ENCODE measurements at regions not wholly inside any gene's neighbourhood (a gene's known extent, or its start where the extent isn't known, plus 50 kb on each side); places are given as distances from the start of the nearest gene placed in this dataset.

DNA sequence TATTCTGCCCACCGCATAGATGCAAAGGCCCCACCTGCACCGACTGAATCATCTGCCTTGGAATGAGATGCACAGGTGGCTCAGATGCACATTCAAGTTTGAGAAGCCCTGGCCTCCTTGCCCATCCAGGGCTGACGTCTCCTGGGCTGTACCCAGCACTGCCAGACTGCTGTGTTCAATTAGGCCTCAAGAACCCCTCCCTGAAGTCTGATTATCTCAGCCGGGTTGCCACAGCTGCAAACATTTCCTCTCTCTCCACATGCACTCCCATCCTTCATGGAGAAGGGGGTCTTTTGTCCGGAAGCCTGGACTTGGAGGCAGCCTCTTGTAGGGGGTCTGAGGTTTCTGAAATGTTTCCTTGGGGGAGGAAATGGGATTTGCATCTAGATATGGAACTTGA lies 459.4 kb upstream of the PROK2 start:
- intact Hi-C loops (cut with DNase I), result loop anchor here in 1 of 2 donors (10.0 kb wide), 1 partner anchor 290 kb away; no protein-coding TSS in a partner anchor
- no peak for DNase-seq

DNA sequence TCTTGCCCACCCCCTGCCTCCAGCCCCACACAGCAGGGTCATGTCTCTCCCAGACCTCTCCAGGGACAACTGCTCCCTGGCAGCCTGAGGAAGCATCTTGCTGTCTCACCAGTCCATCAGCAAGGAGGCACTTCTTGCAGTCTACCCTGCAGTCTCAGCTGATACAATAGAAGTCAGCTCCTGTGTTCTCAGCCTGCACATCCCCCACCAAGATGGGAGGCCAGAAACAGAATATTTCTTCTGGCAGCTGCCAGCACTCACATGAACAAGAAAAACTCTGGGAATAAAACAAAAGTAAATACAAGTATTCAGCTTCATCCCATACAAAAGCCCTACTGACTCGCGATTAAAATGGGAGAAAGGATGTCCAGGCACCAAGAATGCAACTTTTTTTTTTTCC lies 457.4 kb upstream of the PROK2 start:
- intact Hi-C loops (cut with DNase I), result loop anchor here in 1 of 2 donors (10.0 kb wide), 1 partner anchor 288 kb away; no protein-coding TSS in a partner anchor
- ATAC-seq (no peak), DNase-seq (no peak)

More for the DNA sequence above, 459.4 kb upstream of the PROK2 start:
- ATAC-seq, result no peak

DNA sequence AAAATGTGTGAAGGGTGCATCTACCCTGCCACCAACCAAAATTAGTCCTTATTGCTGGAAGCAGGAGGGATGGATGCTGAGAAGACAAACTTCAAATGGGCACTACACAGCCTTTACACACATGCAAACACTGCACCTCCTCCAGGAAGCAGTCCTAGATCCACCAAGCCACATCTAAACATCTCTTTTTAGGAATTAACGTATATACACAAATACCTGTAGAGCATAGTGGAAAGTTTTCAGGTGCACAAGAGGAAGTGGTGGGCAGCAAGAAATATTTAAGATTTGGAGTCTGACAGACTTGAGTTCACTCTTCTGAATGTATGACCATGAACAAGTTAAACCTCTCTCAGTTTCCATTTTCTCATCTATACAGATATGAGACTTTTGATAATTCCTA lies 456.6 kb upstream of the PROK2 start:
- ATAC-seq, result no peak
- intact Hi-C loops (cut with DNase I), result loop anchor here in 1 of 2 donors (10.0 kb wide), 1 partner anchor 287 kb away; no protein-coding TSS in a partner anchor
- DNase-seq, result no peak

DNA sequence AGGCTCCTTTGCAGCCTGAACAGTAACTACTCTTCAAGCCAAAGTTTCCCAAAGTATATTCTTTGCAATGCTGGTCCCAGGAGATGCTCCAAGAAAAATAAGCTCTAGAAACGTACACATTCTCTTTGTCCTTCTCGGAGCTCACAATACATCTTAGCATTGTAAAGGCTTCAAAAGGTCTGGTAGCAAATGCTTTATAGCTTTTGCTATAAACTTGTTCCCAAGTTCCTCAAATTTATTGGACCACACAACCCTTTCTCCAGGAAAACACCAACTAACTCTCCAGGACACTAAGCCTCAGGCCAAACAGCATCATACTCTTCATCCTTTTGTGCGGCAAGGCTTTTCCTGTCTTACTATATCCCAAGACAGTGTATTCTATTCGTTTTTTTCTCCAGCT lies 455.6 kb upstream of the PROK2 start:
- ATAC-seq (no peak), DNase-seq (no peak)
- intact Hi-C loops (cut with DNase I), result loop anchor here in 1 of 2 donors (10.0 kb wide), 1 partner anchor 286 kb away; no protein-coding TSS in a partner anchor

DNA sequence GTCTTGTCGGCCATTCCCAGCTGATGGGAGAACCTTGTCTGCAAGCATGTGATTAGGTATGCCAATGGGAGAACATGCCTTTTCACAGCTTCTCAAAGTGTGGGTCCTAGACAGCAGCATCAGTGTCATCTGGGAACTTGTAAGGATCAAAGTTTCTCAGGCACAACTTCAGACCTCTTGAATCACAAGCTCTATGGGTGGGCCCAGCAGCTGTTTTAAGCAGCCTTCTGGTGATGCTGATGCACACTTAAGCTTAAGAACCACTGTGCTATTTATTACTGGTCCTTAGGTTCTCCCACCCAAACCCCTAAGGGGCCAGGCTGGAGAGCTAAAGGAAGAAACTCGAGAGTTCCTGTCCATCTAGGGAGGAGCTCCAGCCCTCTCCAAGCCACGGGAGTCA lies 453.9 kb upstream of the PROK2 start:
- DNase-seq, result no peak
- ATAC-seq, result no peak
- intact Hi-C loops (cut with DNase I), result no loop called here

DNA sequence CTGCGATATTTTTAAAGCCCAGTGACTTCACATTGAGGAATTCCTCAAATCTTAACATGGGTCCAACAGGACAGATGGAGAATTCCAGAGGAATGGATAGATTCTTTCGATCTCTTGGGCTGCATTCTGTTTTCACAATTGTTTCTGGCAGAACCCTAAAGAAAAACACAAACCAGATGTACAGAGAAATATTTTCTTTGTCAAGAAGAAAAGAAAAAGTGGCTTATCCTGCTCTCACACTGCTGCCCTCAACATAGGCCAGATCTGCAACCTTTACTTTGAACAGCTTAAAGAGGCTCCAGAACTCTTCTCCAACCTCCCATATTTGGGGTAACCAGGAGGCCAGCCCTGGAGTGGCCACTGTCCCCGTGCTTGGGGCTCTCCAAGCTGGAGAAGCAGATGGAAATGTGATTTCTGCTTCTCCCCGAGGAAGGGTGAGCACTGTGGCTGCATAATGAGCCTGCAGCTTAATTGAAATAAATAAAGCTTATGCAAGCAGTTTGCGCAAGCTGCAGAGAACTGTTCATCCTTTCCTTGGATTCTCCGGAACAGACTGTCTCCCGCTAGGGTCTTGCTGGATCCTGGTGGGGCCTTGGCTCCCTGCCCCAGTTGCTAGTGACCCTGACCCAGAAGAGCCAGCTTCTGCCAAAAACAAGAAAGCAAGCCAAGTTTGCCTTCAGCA lies 453.2 kb upstream of the PROK2 start:
- DNase-seq, result no peak
- intact Hi-C loops (cut with DNase I), result no loop called here
- no peak for ATAC-seq

DNA sequence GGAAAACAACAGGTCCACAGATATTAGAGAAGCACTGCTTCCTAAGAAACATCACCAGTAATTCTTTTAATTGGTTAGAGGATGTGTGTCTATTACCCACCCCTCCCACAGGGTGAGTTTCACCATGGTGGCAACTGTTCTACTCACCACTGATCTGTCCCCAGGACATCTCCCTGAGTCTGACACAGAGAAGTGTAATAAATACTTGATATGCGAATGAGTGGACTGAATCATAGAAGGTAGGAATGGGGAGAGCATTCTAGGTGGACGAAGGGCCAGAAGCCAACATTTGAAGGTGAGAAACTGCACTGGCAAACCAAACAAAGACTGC lies 452.7 kb upstream of the PROK2 start:
- no peak for ATAC-seq
- intact Hi-C loops (cut with DNase I), result no loop called here
- DNase-seq, result no peak

DNA sequence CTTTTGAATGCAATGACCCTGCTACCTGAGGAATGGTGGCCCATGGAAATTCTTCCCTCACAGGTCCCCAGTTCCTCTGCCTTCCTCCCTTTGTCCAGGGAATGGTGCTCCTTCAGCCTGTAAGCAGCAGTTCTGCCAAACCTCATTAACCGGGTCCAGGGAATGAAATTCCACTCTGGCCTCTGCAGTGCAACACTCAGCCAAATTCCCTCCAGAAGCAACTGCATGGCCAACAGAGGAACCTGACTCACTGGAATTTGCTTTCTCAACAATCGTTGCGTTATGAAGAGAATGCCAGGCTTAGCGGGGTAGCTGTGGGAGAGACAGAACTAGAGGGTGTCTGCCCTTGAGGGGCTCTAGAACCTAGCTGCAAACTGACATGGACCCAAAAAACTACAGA lies 449.4 kb upstream of the PROK2 start:
- intact Hi-C loops (cut with DNase I), result no loop called here

DNA sequence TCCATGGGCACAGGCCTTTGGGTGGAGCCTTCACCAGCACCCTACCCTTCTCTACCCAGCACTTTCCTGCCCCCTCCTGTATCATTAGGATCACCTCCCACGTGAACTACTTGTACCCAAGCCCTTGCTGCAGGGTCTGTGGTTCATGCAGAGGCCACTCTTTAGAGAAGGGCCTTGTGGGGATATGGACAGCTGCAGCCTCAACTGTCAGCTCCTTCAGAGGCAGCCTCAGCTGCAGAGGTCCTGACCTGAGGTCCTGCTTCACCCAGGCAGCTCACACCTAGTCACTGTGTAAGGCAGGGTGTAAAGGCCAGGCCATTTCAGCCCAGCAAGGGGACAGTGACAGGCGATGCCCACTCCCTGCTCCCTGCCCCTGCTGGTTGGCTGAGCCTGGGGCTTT lies 448.6 kb upstream of the PROK2 start:
- ATAC-seq (no peak), DNase-seq (no peak)
- intact Hi-C loops (cut with DNase I), result no loop called here

More for the DNA sequence above, 449.4 kb upstream of the PROK2 start:
- ATAC-seq (peak; percentile 72 to 82), DNase-seq (no peak)

DNA sequence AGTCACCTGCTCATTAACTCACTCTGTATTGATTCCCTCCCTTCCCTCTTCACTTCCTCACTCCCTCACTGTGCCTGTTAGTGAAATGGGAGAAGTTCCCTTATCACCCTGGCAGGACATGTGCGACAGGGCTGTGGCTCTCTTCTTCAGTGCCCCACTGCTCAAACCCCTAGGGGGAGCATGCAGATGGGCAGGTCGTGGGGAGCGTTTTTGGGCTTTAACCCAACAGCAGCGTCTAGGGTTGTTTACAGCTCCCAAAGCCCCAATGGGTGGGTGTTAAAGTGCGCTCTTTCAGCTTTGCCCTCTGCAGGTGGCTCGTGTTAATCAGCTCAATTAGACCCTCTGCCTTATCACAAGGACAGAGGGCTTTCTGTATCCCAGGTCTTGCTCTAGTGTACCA lies 447.8 kb upstream of the PROK2 start:
- no peak for ATAC-seq
- intact Hi-C loops (cut with DNase I), result no loop called here
- no peak for DNase-seq

DNA sequence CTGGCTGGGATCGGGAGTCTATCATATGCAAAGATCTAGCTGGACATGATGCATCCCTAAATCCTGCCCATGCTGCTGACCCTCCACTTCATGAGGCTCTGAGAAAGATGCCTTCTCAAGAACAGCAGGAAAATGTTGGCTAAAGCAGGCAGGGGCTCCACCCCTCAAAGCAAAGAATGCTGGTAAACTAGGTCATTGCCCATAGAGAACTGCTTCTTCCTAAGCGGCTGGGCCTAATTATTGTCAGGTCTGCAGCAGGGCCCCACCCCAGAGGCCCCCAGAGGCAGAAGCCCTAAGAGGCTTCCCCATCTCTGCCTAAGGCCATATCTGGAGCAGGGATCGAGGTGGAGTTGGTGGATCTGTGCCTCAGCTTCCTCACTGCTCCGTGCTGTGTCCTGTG lies 447.4 kb upstream of the PROK2 start:
- intact Hi-C loops (cut with DNase I), result no loop called here
- DNase-seq, result no peak
- no peak for ATAC-seq

DNA sequence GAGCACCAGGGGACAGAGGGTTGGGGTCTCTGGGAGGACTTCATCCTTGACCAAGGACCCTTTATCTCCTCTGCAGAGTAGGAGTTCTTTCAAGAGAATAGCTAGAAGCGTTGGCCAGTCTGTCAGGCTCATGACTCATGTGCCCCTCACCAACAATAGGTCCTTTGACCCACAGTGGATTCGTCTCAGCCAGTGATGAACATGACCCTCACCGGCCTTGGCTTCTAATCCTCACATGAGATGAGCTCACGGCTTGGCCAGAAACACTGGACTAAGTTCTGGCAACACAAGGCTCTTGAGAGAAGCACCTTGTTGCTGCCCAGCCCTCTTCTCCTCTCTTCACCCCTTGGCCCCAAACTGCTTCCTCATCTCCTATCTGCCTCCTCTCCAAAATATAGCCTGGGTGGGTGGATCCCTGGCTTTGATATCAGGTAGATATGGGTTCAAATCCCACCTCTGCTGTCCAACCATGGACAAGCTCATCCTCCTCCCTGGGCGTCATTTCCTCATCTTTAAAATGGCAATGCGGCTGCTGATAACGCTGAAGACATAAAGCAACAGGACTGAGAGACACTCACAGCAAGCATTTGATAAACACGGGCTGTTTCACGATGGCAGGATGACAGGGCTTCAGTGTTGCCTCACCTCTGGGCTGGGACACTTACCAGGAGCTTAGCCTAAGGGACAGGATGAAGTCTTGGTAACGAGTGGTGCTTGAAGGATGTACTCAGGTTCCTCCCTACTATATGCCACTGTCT lies 446.7 kb upstream of the PROK2 start:
- ATAC-seq (peak in 1 of 2 donors; percentile 49), DNase-seq (no peak)
- intact Hi-C loops (cut with DNase I), result no loop called here

DNA sequence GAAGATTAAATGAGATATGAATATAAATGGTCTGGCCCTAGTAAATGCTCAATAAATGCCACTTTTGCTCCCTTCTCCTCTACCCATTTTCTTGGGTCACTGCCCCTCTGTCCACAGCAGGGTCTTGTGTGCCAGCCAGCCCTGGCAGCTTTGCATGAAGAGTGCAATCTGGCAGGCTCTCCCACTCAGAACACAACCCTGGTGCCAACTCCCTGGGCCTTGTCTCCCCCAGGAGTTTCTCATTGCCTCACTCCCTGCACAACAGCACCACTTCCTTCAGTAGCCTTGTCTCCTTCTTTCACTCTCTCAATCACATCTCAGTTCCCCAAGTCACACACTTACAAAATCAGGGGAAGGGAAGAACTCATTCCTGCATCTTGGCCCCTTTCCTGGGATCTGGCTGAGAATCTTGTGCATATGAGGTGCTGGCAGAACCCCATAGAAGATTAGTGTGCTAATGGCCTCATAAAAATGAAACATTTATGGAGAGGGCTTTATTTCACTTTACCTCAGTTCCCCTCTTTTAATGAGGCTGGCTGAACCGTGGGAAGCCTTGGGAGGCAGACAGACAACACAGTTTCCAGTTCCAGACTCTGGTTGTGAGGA lies 445.9 kb upstream of the PROK2 start:
- intact Hi-C loops (cut with DNase I), result no loop called here
- ATAC-seq (peak; percentile 16 to 82), DNase-seq (no peak)

DNA sequence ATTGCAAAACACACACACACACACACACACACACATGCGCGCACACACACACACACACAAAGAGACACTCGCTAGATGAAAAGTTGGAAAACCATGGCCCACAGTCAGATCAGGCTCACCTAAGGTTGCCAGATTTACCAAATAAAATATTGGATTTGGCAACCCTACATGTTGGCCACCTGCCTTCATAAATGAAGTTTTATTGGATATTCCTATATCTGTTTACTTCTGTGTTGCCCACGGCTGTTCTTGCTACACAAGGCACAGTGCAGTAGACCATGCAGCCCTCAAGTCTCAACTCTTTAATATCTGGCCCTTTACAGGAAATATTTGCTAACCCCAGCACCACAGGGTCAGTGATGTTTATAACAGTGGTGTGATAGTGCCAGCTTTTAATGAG lies 445.0 kb upstream of the PROK2 start:
- intact Hi-C loops (cut with DNase I), result no loop called here
- ATAC-seq, result no peak

DNA sequence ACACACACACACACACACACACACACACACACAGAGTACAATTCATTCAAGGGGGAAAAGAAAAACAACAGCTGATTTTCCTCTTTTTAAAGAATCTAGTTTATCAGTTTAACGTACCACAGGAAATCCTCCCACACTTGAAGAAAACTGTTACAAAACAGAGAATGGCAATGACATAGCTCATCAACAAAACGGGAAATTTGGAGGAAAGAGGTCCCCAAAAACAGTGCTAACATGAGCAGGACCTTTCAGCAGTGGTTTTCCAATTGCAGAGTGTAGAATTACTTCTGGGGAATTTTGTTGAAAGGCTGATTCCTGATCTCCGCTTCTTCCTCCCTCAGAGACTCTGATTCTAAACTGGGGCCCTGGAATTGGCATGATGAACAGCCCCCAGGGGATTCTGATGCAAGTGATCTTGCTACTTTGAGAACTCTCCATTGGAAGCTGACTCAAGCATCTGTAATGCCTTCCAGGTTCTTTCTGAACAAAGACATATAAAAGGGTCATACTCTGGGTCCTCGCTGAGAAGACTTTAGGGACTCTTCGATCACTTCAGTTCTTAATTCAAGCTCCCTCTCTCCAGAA lies 442.6 kb upstream of the PROK2 start:
- ATAC-seq (no peak), DNase-seq (no peak)
- intact Hi-C loops (cut with DNase I), result no loop called here

More for the DNA sequence above, 445.0 kb upstream of the PROK2 start:
- DNase-seq, result no peak

DNA sequence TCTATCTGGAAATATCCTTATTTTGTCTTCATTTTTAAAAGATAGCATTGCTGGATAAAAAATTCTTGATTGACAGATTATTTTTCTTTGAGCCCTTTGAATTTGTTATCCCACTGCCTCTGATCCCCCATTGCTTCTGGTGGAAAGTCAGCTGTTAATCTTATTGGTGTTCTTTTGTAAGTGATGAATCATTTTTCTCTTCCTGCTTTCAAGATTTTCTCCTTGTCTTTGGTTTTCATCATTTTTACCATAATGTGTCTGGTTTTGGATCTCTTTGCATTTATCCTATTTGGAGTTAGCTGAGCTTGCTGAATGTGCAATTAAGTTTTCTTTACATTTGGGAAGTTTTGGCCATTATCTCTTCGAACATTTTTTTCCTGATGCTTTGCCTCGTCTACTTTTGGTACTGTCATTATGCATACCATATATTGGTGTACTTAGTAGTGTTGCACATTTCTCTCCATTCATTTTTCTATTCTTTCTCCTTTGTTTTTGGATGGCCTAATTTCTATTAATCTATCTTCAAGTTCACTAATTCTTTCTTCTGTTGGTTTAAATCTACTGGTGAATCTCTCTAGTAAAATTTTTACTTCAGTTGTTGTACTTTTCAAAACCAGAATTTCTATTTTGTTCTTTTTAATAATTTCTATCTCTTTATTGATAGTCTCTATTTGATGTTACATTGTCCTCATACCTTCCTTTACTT lies 440.0 kb upstream of the PROK2 start:
- ATAC-seq, result no peak
- intact Hi-C loops (cut with DNase I), result no loop called here

DNA sequence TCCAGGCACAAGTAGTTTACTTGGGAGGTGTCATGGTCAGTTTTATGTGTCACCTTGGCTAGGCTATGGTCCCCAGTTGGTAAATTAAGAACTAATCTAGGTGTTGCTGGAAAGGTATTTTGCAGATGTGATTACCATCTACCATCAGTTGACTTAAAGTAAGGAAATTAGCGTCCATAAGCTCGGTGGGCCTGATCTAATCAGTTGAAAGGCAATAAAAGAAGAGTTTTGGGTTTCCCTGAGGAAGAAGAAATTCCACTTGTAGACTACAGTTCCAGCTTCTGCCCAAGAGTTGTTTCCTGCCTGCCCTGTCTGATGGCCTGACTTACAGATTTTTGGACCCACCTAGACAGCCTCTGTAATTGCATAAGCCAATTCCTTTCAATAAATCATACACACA lies 438.7 kb upstream of the PROK2 start:
- ATAC-seq, result no peak
- intact Hi-C loops (cut with DNase I), result no loop called here
- DNase-seq, result no peak

More for the DNA sequence above, 440.0 kb upstream of the PROK2 start:
- no peak for DNase-seq

DNA sequence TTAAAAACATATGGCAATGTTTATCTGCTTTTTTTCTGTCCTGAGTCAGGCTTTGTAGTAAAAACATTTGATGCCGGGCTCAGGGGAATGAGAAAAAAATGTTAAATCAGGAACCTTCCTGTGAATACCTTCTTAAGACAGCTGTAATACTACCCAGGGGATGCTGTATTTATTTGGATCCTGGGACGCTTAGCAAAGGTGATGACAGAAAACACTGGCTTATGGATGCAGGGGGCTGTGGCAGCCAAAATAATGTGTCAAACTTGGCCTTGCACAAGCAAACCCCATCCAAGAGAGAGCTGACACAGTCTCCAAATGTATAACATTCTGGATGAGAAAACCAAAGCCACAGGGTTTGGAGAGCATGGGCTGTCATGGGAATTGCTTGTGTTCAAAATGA lies 438.2 kb upstream of the PROK2 start:
- ATAC-seq, result peak; percentile 84 to 93
- intact Hi-C loops (cut with DNase I), result no loop called here
- DNase-seq, result no peak

DNA sequence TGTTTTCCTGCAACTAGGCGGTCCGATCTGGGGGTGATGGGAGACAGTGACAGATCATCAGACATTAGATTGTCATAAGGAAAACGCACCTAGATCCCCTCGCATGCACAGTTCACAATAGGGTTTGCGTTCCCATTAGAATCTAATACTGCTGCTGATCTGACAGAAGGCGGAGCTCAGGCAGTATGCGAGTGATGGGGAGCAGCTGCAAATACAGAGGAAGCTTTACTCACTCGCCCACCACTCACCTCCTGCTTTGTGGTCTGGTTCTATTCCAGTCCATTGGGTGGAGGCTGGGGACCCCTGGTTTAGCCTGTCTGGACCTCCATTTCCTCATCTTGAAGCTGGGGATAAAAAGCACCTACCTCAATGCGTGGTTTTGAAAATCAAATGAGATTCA lies 437.5 kb upstream of the PROK2 start:
- DNase-seq, result no peak
- intact Hi-C loops (cut with DNase I), result no loop called here
- no peak for ATAC-seq

Measured in left cardiac atrium (tissue), 4 donors.